ENCODE measurements at regions not wholly inside any gene's neighbourhood (a gene's known extent, or its start where the extent isn't known, plus 50 kb on each side); places are given as distances from the start of the nearest gene placed in this dataset.

- POLR2A ChIA-PET = no interaction called here
- no peaks in the 10 kb centered on the region for H3K36me3 Mint-ChIP-seq (ENCODE audit: low read depth)
These were observed 761.8 kb upstream of the PHF14 start for GRCh38 chr7:10211861-10212260.

GRCh38 chr7:10212649-10213048 is 761.0 kb upstream of the PHF14 start:
- Mint-ChIP-seq H3K4me3 (no peak overlapping the region), H3K27ac (no peak overlapping the region), H3K9me3 (peaks cover 8% of the 10 kb centered on the region), H3K4me1 (no peaks in the 10 kb centered on the region), H3K27me3 (no peaks in the 10 kb centered on the region), H3K36me3 (ENCODE audit: low read depth) (no peaks in the 10 kb centered on the region)
- no peak for DNase-seq
- ChIA-PET POLR2A (no interaction called here), CTCF (no interaction called here)

More at GRCh38 chr7:10211861-10212260, 761.8 kb upstream of the PHF14 start:
- Mint-ChIP-seq H3K4me3 (no peak overlapping the region), H3K27ac (no peak overlapping the region), H3K9me3 (peaks cover 8% of the 10 kb centered on the region), H3K27me3 (no peaks in the 10 kb centered on the region), H3K4me1 (no peaks in the 10 kb centered on the region)
- CTCF ChIA-PET = no interaction called here
- no peak for DNase-seq

DNA sequence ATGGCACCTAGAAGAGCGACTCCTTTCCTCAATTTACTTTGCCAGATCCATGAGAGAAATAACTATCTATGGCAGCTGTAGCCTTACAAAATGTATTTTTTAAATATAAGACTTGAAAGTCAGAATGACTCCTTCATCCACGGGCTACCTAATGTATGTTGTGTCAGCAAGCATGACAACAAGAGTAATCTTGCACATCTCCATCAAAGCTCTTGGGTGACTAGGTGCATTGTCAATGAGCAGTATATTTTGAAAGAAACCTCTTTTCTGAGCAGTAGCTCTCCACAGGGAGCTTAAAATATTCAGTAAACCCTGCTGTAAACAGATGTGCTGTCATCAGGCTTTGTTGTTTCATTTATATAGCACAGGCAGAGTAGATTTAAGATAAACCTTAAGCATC is 757.2 kb upstream of the PHF14 start:
- H3K27me3 Mint-ChIP-seq = no peaks in the 10 kb centered on the region
- H3K4me1 Mint-ChIP-seq = no peaks in the 10 kb centered on the region
- H3K4me3 Mint-ChIP-seq = no peak overlapping the region
- POLR2A ChIA-PET = no interaction called here
- H3K9me3 Mint-ChIP-seq = peaks cover 8% of the 10 kb centered on the region
- DNase-seq = no peak
- no peaks in the 10 kb centered on the region for H3K36me3 Mint-ChIP-seq (ENCODE audit: low read depth)
- no peak overlapping the region for H3K27ac Mint-ChIP-seq
- CTCF ChIA-PET = no interaction called here

- Mint-ChIP-seq H3K36me3 (ENCODE audit: low read depth) (no peaks in the 10 kb centered on the region), H3K27ac (no peak overlapping the region), H3K4me3 (no peak overlapping the region), H3K4me1 (no peaks in the 10 kb centered on the region), H3K9me3 (peaks cover 5% of the 10 kb centered on the region), H3K27me3 (no peaks in the 10 kb centered on the region)
- POLR2A ChIA-PET = no interaction called here
- DNase-seq = no peak
- CTCF ChIA-PET = no interaction called here
These were observed 752.6 kb upstream of the PHF14 start for GRCh38 chr7:10221084-10221483.

- CTCF ChIA-PET = no interaction called here
- Mint-ChIP-seq H3K36me3 (ENCODE audit: low read depth) (no peaks in the 10 kb centered on the region), H3K27ac (no peak overlapping the region), H3K27me3 (no peaks in the 10 kb centered on the region), H3K9me3 (peaks cover 7% of the 10 kb centered on the region), H3K4me3 (no peak overlapping the region), H3K4me1 (no peaks in the 10 kb centered on the region)
- POLR2A ChIA-PET = no interaction called here
- DNase-seq = no peak
These were observed 750.7 kb upstream of the PHF14 start for GRCh38 chr7:10222976-10223375.

DNA sequence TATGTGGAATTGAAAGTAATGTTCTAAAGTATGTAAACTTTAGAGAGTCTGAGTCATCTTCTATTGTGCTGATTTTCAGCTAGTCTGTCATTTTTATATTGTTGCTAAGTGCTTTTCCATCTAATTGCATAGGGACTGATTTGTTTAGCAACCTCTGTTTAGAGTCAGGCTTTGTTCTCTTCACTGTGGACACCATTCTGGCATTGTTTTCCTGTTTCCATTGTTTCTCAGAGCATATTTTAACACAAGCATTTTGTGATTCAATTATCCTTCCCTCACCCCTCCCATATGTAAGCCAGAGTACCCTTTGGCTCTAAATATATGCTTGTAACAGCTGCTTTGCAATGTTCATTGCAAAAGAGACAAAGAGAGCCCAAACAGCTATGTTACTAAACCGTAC is 748.4 kb upstream of the PHF14 start:
- Mint-ChIP-seq H3K4me1 (no peaks in the 10 kb centered on the region), H3K4me3 (no peak overlapping the region), H3K9me3 (peaks cover 7% of the 10 kb centered on the region), H3K27ac (no peak overlapping the region), H3K36me3 (ENCODE audit: low read depth) (no peaks in the 10 kb centered on the region), H3K27me3 (no peaks in the 10 kb centered on the region)
- ChIA-PET POLR2A (no interaction called here), CTCF (no interaction called here)
- no peak for DNase-seq

DNA sequence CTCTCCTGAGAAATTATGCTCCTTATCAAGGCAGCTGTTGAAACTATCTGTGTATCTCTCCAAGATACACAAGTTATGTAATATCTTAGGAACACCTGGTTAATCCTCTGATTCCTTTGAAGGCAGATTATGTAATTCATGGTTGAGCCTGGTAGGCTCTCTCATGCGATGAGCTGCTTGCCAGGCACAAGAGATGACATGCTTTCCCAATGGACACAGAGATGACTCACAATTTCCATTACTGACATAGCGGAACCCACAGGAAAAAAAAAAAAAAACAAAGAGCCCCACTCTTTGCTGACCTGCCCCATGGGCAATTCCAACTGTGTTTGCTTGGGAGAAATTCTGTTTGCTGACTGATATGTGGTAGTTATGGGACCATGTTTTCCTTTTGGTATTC is 736.4 kb upstream of the PHF14 start:
- no peaks in the 10 kb centered on the region for H3K27me3 Mint-ChIP-seq
- CTCF ChIA-PET = no interaction called here

DNA sequence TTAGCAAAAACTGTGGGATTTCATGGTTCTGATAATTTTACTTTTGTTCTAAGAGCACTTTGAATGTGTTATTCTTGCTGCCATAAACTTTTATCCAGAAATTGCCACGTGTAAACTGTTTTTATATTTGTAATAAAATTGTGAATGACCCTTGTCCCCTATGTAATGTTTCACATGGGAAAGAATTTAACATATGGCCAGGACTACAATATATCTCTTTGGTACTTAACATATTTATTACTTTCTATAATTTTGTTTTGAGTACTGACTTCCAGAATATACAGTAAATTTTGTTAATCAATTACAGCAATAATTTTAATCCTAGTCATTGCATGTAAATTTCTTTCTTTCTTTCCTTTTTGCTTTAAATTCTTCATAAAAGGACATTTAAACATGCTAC is 735.0 kb upstream of the PHF14 start:
- no peak overlapping the region for H3K4me3 Mint-ChIP-seq
- no peaks in the 10 kb centered on the region for H3K36me3 Mint-ChIP-seq (ENCODE audit: low read depth)
- ChIA-PET CTCF (no interaction called here), POLR2A (no interaction called here)
- no peaks in the 10 kb centered on the region for H3K9me3 Mint-ChIP-seq
- H3K27me3 Mint-ChIP-seq = no peaks in the 10 kb centered on the region
- no peaks in the 10 kb centered on the region for H3K4me1 Mint-ChIP-seq
- DNase-seq = no peak
- no peak overlapping the region for H3K27ac Mint-ChIP-seq

More for the DNA sequence above, 736.4 kb upstream of the PHF14 start:
- H3K27ac Mint-ChIP-seq = no peak overlapping the region
- no peaks in the 10 kb centered on the region for H3K4me1 Mint-ChIP-seq
- H3K36me3 Mint-ChIP-seq (ENCODE audit: low read depth) = no peaks in the 10 kb centered on the region
- H3K9me3 Mint-ChIP-seq = no peaks in the 10 kb centered on the region
- POLR2A ChIA-PET = no interaction called here
- DNase-seq = no peak
- H3K4me3 Mint-ChIP-seq = no peak overlapping the region

- Mint-ChIP-seq H3K4me1 (no peaks in the 10 kb centered on the region), H3K36me3 (ENCODE audit: low read depth) (no peaks in the 10 kb centered on the region), H3K4me3 (no peak overlapping the region), H3K9me3 (no peaks in the 10 kb centered on the region), H3K27me3 (no peaks in the 10 kb centered on the region), H3K27ac (no peak overlapping the region)
- DNase-seq = no peak
- POLR2A ChIA-PET = no interaction called here
- CTCF ChIA-PET = no interaction called here
These were observed 733.9 kb upstream of the PHF14 start for GRCh38 chr7:10239695-10240345.

- Mint-ChIP-seq H3K27me3 (no peaks in the 10 kb centered on the region), H3K36me3 (ENCODE audit: low read depth) (no peaks in the 10 kb centered on the region), H3K9me3 (peaks cover 8% of the 10 kb centered on the region), H3K27ac (no peak overlapping the region), H3K4me1 (no peaks in the 10 kb centered on the region), H3K4me3 (no peak overlapping the region)
- CTCF ChIA-PET = no interaction called here
- POLR2A ChIA-PET = no interaction called here
- no peak for DNase-seq
These were observed 728.3 kb upstream of the PHF14 start for GRCh38 chr7:10245406-10245805.

DNA sequence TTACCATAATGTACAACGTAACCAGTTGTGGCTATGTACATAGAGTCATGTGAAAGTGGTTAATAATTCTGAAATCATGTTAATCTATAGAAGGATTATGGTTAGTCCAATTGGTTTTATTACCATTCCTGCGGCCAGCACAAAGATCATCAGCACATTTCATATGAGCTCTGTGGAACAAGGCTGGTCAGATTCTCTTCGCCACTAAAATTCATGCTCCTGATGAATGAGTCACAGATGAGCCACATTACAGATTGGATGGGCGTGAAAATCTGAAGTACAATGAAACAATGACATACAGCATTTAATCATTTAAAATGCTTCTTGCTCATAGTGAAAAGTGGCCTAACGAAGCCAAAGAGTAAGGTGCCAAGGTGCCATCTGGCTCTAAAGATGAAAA is 716.2 kb upstream of the PHF14 start:
- Mint-ChIP-seq H3K27me3 (no peaks in the 10 kb centered on the region), H3K4me3 (no peak overlapping the region), H3K27ac (no peak overlapping the region), H3K9me3 (no peaks in the 10 kb centered on the region), H3K36me3 (ENCODE audit: low read depth) (no peaks in the 10 kb centered on the region), H3K4me1 (no peaks in the 10 kb centered on the region)
- DNase-seq = no peak
- ChIA-PET CTCF (no interaction called here), POLR2A (no interaction called here)

- H3K27ac Mint-ChIP-seq = no peak overlapping the region
- H3K4me3 Mint-ChIP-seq = no peak overlapping the region
- no peaks in the 10 kb centered on the region for H3K36me3 Mint-ChIP-seq (ENCODE audit: low read depth)
- DNase-seq = no peak
- POLR2A ChIA-PET = no interaction called here
- H3K4me1 Mint-ChIP-seq = no peaks in the 10 kb centered on the region
- CTCF ChIA-PET = no interaction called here
- no peaks in the 10 kb centered on the region for H3K27me3 Mint-ChIP-seq
- H3K9me3 Mint-ChIP-seq = peaks cover 2% of the 10 kb centered on the region
These were observed 706.7 kb upstream of the PHF14 start for GRCh38 chr7:10266976-10267375.

- Mint-ChIP-seq H3K27ac (no peak overlapping the region), H3K36me3 (ENCODE audit: low read depth) (no peaks in the 10 kb centered on the region), H3K4me1 (no peaks in the 10 kb centered on the region), H3K4me3 (no peak overlapping the region), H3K27me3 (no peaks in the 10 kb centered on the region), H3K9me3 (peaks cover 6% of the 10 kb centered on the region)
- DNase-seq = no peak
- ChIA-PET POLR2A (no interaction called here), CTCF (no interaction called here)
These were observed 705.6 kb upstream of the PHF14 start for GRCh38 chr7:10268034-10268433.

DNA sequence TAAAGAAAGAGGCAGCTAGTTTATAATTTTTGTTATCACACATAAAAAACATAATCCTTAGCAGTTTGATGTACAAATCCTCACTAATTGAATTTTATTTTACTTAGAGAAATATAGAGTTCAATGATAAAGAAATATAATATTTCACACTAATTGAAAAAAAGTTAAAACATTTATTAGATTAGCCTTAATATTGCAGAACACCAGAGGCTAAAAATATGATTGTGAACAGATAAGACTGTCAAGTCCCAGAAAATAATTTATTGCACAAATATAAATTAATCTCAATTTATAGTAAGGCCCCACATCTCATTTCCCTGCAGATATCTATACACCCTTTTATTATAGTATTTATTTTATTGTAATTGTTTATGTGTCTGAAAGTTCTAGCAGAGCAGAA is 690.8 kb upstream of the PHF14 start:
- H3K27me3 Mint-ChIP-seq = no peaks in the 10 kb centered on the region
- no peaks in the 10 kb centered on the region for H3K9me3 Mint-ChIP-seq
- ChIA-PET POLR2A (no interaction called here), CTCF (no interaction called here)
- no peaks in the 10 kb centered on the region for H3K4me1 Mint-ChIP-seq
- no peak for DNase-seq
- no peak overlapping the region for H3K4me3 Mint-ChIP-seq
- no peaks in the 10 kb centered on the region for H3K36me3 Mint-ChIP-seq (ENCODE audit: low read depth)
- H3K27ac Mint-ChIP-seq = no peak overlapping the region
